ENCODE measurements at regions not wholly inside any gene's neighbourhood (a gene's known extent, or its start where the extent isn't known, plus 50 kb on each side); places are given as distances from the start of the nearest gene placed in this dataset.

DNA sequence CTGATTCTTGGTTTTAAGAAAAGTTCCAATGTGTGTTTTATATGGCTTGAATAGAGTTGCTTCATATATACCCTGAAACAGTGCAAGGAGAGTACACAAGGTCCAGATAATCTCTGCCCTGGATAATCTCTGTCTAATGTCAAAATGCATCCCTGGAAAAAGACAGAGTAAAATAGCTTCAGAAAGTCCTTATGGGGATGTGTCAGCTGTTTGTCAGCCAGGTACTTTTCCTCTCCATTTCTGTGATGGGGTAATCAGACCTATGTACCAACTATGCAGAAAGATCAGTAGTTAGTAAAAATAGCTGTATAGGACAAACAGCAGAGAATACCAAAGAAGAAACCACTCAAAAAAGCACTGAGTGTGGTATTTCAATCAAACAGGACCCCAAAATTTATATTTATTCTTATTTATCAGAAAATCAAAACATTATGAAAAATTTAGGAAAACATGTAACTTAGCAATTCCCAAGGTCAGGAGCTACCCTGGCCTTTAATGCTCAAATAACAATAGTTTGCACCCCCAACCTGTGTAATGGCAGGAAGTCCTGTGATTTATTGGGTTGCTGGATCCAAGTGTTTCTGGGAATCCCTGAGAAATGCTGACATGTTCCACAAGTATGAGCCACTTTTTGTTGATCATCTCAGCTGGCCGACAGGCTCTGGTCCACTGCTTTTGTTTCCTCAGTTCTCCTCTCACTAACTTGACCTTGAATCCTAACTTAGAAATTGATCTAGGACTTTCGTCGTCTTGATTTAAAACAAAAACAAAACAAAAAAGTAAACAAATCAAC, 69.6 kb downstream of the MDH1 start:
- TF ChIP-seq EZH2 (IDR thresholded peaks at IDR 0.05; ENCODE audit: borderline replicate concordance, low read length), result no peak
- TF ChIP-seq, protein P1, sequence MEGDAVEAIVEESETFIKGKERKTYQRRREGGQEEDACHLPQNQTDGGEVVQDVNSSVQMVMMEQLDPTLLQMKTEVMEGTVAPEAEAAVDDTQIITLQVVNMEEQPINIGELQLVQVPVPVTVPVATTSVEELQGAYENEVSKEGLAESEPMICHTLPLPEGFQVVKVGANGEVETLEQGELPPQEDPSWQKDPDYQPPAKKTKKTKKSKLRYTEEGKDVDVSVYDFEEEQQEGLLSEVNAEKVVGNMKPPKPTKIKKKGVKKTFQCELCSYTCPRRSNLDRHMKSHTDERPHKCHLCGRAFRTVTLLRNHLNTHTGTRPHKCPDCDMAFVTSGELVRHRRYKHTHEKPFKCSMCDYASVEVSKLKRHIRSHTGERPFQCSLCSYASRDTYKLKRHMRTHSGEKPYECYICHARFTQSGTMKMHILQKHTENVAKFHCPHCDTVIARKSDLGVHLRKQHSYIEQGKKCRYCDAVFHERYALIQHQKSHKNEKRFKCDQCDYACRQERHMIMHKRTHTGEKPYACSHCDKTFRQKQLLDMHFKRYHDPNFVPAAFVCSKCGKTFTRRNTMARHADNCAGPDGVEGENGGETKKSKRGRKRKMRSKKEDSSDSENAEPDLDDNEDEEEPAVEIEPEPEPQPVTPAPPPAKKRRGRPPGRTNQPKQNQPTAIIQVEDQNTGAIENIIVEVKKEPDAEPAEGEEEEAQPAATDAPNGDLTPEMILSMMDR (IDR thresholded peaks at IDR 0.05; ENCODE audit: low read length), result no peak
- H3F3A ChIP-seq (ENCODE audit: insufficient read depth, low read length), result no peaks in the 10 kb centered on the region

DNA sequence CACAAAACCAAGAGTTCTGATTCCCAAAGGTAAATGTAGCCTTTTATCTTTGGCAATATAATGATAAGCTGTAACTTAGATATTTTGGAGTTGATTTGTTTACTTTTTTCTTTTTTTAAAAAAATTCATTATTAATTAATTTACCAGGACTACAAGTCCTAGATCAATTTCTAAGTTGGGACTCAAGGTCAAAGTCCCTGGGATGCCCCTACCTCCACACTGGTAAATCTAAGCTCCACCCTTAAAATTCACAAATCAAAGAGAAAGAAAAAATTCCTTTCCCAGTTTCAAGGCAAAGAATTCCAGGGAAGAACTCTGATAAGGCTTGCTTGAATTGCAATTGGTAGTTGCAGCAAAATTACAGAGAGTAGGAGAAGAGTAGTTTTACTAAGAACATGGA, 71.3 kb downstream of the MDH1 start:
- Histone ChIP-seq H2AFZ (ENCODE audit: low read length) (no peak overlapping the region), H3K27ac (ENCODE audit: low read depth, low read length, poor library complexity, severe bottlenecking) (no peak overlapping the region), H3K9ac (ENCODE audit: low read length) (no peak overlapping the region), H3K4me3 (ENCODE audit: low read depth, low read length, poor library complexity, severe bottlenecking) (no peak overlapping the region), H4K20me1 (ENCODE audit: insufficient read depth, low read length) (no peaks in the 10 kb centered on the region), H3K27me3 (ENCODE audit: insufficient read depth, low read length) (no peaks in the 10 kb centered on the region; the same call in 1 of the 2 replicates), H3K79me2 (ENCODE audit: insufficient read depth, low read length) (no peaks in the 10 kb centered on the region), H3K9me2 (ENCODE audit: low read depth, low read length) (no peaks in the 10 kb centered on the region), H3K4me1 (ENCODE audit: insufficient read depth, low read length, severe bottlenecking) (no peaks in the 10 kb centered on the region), H3F3A (ENCODE audit: insufficient read depth, low read length) (no peaks in the 10 kb centered on the region), H3K36me3 (ENCODE audit: insufficient read depth, low read length) (no peaks in the 10 kb centered on the region), H3K9me3 (ENCODE audit: low read length) (no peaks in the 10 kb centered on the region; the same call in 1 of the 2 replicates), H3K4me2 (ENCODE audit: low read length) (no peak overlapping the region)
- no peak for TF ChIP-seq EZH2 (IDR thresholded peaks at IDR 0.05; ENCODE audit: borderline replicate concordance, low read length)
- TF ChIP-seq, protein P1 (IDR thresholded peaks at IDR 0.05; ENCODE audit: low read length), result no peak

More for the DNA sequence above, 69.6 kb downstream of the MDH1 start:
- Histone ChIP-seq H3K9me2 (ENCODE audit: low read depth, low read length) (no peaks in the 10 kb centered on the region), H3K36me3 (ENCODE audit: insufficient read depth, low read length) (no peaks in the 10 kb centered on the region), H3K9me3 (ENCODE audit: low read length) (no peaks in the 10 kb centered on the region; the same call in 1 of the 2 replicates), H3K27me3 (ENCODE audit: insufficient read depth, low read length) (no peaks in the 10 kb centered on the region; the same call in 1 of the 2 replicates), H4K20me1 (ENCODE audit: insufficient read depth, low read length) (no peaks in the 10 kb centered on the region), H2AFZ (ENCODE audit: low read length) (no peak overlapping the region), H3K9ac (ENCODE audit: low read length) (no peak overlapping the region), H3K4me2 (ENCODE audit: low read length) (no peak overlapping the region), H3K4me3 (ENCODE audit: low read depth, low read length, poor library complexity, severe bottlenecking) (no peak overlapping the region), H3K27ac (ENCODE audit: low read depth, low read length, poor library complexity, severe bottlenecking) (no peak overlapping the region), H3K79me2 (ENCODE audit: insufficient read depth, low read length) (no peaks in the 10 kb centered on the region), H3K4me1 (ENCODE audit: insufficient read depth, low read length, severe bottlenecking) (no peaks in the 10 kb centered on the region)

DNA sequence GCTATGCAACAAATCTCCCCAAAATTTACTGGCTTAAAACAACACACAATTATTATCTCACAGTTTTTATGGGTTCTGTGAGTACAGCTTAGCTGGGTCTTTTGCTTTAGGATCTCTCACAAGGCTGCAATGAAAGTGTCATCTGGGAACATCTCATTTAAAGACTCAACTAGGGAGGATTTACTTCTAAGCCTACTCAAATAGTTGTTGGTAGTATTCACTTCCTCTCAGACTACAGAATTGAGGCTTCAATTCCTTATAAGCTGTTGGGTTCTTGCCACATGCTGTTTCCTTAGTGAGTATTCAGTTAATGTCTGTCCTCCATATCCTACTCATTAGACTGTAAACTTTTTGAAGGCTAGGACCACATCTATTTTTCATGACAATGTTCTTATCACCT, 72.3 kb downstream of the MDH1 start:
- Histone ChIP-seq H3K9me3 (ENCODE audit: low read length) (no peaks in the 10 kb centered on the region; the same call in 1 of the 2 replicates), H3F3A (ENCODE audit: insufficient read depth, low read length) (no peaks in the 10 kb centered on the region), H2AFZ (ENCODE audit: low read length) (no peak overlapping the region), H3K4me2 (ENCODE audit: low read length) (no peak overlapping the region), H3K9ac (ENCODE audit: low read length) (no peak overlapping the region), H3K79me2 (ENCODE audit: insufficient read depth, low read length) (no peaks in the 10 kb centered on the region), H3K4me1 (ENCODE audit: insufficient read depth, low read length, severe bottlenecking) (no peaks in the 10 kb centered on the region), H3K9me2 (ENCODE audit: low read depth, low read length) (no peaks in the 10 kb centered on the region), H3K4me3 (ENCODE audit: low read depth, low read length, poor library complexity, severe bottlenecking) (no peak overlapping the region), H3K36me3 (ENCODE audit: insufficient read depth, low read length) (no peaks in the 10 kb centered on the region), H3K27me3 (ENCODE audit: insufficient read depth, low read length) (no peaks in the 10 kb centered on the region), H4K20me1 (ENCODE audit: insufficient read depth, low read length) (no peaks in the 10 kb centered on the region), H3K27ac (ENCODE audit: low read depth, low read length, poor library complexity, severe bottlenecking) (no peak overlapping the region)
- TF ChIP-seq, protein P1 (IDR thresholded peaks at IDR 0.05; ENCODE audit: low read length), result no peak
- TF ChIP-seq EZH2 (IDR thresholded peaks at IDR 0.05; ENCODE audit: borderline replicate concordance, low read length), result no peak
